ENCODE measurements at regions not wholly inside any gene's neighbourhood (a gene's known extent, or its start where the extent isn't known, plus 50 kb on each side); places are given as distances from the start of the nearest gene placed in this dataset.

GRCh38 chr2:20916604-20917286, 93.8 kb upstream of the LDAH start (continued):
- TF ChIP-seq SOX13 (IDR thresholded peaks at IDR 0.05), result no peak
- TF ChIP-seq SOX13 (CRISPR knock-in tag; conservative IDR thresholded peaks at IDR 0.05 in 1 of 2, IDR thresholded peaks at IDR 0.05 in 1 of 2), result 0 out of 4 replicates have a peak, but pooled peaks of 1 of the 2 experiments have one; percentile 4
- TF ChIP-seq, protein P1, sequence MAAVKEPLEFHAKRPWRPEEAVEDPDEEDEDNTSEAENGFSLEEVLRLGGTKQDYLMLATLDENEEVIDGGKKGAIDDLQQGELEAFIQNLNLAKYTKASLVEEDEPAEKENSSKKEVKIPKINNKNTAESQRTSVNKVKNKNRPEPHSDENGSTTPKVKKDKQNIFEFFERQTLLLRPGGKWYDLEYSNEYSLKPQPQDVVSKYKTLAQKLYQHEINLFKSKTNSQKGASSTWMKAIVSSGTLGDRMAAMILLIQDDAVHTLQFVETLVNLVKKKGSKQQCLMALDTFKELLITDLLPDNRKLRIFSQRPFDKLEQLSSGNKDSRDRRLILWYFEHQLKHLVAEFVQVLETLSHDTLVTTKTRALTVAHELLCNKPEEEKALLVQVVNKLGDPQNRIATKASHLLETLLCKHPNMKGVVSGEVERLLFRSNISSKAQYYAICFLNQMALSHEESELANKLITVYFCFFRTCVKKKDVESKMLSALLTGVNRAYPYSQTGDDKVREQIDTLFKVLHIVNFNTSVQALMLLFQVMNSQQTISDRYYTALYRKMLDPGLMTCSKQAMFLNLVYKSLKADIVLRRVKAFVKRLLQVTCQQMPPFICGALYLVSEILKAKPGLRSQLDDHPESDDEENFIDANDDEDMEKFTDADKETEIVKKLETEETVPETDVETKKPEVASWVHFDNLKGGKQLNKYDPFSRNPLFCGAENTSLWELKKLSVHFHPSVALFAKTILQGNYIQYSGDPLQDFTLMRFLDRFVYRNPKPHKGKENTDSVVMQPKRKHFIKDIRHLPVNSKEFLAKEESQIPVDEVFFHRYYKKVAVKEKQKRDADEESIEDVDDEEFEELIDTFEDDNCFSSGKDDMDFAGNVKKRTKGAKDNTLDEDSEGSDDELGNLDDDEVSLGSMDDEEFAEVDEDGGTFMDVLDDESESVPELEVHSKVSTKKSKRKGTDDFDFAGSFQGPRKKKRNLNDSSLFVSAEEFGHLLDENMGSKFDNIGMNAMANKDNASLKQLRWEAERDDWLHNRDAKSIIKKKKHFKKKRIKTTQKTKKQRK (IDR thresholded peaks at IDR 0.05; ENCODE audit: low read length), result no peak
- no peak for TF ChIP-seq GLI4 (CRISPR knock-in tag; IDR thresholded peaks at IDR 0.05; ENCODE audit: borderline replicate concordance)
- no peak for TF ChIP-seq ZBTB21 (CRISPR knock-in tag; IDR thresholded peaks at IDR 0.05)
- no peak for TF ChIP-seq ZGPAT (CRISPR knock-in tag; IDR thresholded peaks at IDR 0.05)
- no peak for TF ChIP-seq ONECUT2 (CRISPR knock-in tag; IDR thresholded peaks at IDR 0.05)
- TF ChIP-seq SOX6 (IDR thresholded peaks at IDR 0.05), result no peak
- TF ChIP-seq SOX6 (CRISPR knock-in tag; IDR thresholded peaks at IDR 0.05), result peak; percentile 59
- TF ChIP-seq ZSCAN31 (CRISPR knock-in tag; IDR thresholded peaks at IDR 0.05; ENCODE audit: low read depth), result no peak
- no peak for TF ChIP-seq PHB2 (IDR thresholded peaks at IDR 0.05; ENCODE audit: partially characterized antibody)
- no peak for TF ChIP-seq ELF1 (CRISPR knock-in tag; IDR thresholded peaks at IDR 0.05)
- TF ChIP-seq, protein P2, sequence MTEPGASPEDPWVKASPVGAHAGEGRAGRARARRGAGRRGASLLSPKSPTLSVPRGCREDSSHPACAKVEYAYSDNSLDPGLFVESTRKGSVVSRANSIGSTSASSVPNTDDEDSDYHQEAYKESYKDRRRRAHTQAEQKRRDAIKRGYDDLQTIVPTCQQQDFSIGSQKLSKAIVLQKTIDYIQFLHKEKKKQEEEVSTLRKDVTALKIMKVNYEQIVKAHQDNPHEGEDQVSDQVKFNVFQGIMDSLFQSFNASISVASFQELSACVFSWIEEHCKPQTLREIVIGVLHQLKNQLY (CRISPR knock-in tag; IDR thresholded peaks at IDR 0.05), result no peak
- TF ChIP-seq MXD3 (CRISPR knock-in tag; IDR thresholded peaks at IDR 0.05), result no peak
- TF ChIP-seq TCF7 (IDR thresholded peaks at IDR 0.05; ENCODE audit: low read depth), result no peak
- TF ChIP-seq HMGA1 (CRISPR knock-in tag; conservative IDR thresholded peaks at IDR 0.05), result no peak
- TF ChIP-seq ZNF44 (CRISPR knock-in tag; IDR thresholded peaks at IDR 0.05), result no peak
- no peak for TF ChIP-seq STAT6 (CRISPR knock-in tag; IDR thresholded peaks at IDR 0.05; ENCODE audit: borderline replicate concordance)
- no peak for TF ChIP-seq MAFK (conservative IDR thresholded peaks at IDR 0.05 in 1 of 2, IDR thresholded peaks at IDR 0.05 in 1 of 2; ENCODE audit: low read length in 2 of 2)
- TF ChIP-seq FOXK2 (IDR thresholded peaks at IDR 0.05), result no peak
- TF ChIP-seq, protein P3, sequence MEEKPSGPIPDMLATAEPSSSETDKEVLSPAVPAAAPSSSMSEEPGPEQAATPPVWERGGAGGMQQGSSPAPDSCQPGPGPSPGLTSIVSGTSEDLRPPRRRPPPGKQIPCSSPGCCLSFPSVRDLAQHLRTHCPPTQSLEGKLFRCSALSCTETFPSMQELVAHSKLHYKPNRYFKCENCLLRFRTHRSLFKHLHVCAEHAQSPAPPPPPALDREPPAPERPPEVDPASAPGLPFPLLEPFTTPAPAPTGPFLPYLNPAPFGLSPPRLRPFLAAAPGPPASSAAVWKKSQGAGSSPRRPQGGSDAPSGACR (CRISPR knock-in tag; IDR thresholded peaks at IDR 0.05), result no peak
- 0 out of 2 replicates have a peak, but pooled peaks have one; percentile 24 for TF ChIP-seq SALL2 (CRISPR knock-in tag; IDR thresholded peaks at IDR 0.05)
- TF ChIP-seq IRF2 (CRISPR knock-in tag; IDR thresholded peaks at IDR 0.05), result no peak

All from HepG2 (cell line).